ENCODE measurements at regions not wholly inside any gene's neighbourhood (a gene's known extent, or its start where the extent isn't known, plus 50 kb on each side); places are given as distances from the start of the nearest gene placed in this dataset.

DNA sequence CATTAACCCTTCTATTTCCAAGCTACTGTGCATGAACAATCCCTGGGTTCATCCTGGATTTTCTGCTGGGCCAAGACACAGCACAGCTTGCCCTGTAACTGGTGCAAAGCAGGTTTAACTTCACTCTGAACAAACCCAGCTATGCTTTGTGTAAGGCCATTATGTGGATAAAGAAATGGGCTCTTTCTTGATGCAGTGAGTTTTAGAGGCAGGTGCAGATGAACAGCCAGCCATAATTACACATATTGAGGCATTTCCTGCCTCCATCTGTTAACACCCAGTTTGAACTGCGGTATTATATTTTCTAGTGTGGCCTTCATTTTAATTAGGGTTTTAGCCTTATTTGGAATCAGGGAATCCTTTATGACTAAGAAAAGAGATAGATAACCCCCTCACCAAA is 68.7 kb upstream of the ARX start:
- H3K27ac ChIP-seq (ENCODE audit: low read depth, low read length): no peak overlapping the region
- TF ChIP-seq, protein P1, sequence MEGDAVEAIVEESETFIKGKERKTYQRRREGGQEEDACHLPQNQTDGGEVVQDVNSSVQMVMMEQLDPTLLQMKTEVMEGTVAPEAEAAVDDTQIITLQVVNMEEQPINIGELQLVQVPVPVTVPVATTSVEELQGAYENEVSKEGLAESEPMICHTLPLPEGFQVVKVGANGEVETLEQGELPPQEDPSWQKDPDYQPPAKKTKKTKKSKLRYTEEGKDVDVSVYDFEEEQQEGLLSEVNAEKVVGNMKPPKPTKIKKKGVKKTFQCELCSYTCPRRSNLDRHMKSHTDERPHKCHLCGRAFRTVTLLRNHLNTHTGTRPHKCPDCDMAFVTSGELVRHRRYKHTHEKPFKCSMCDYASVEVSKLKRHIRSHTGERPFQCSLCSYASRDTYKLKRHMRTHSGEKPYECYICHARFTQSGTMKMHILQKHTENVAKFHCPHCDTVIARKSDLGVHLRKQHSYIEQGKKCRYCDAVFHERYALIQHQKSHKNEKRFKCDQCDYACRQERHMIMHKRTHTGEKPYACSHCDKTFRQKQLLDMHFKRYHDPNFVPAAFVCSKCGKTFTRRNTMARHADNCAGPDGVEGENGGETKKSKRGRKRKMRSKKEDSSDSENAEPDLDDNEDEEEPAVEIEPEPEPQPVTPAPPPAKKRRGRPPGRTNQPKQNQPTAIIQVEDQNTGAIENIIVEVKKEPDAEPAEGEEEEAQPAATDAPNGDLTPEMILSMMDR (IDR thresholded peaks at IDR 0.05; ENCODE audit: extremely low read depth, low read depth, low read length): no peak
- no peak for DNase-seq (ENCODE audit: insufficient read length, low spot score, missing footprints)

DNA sequence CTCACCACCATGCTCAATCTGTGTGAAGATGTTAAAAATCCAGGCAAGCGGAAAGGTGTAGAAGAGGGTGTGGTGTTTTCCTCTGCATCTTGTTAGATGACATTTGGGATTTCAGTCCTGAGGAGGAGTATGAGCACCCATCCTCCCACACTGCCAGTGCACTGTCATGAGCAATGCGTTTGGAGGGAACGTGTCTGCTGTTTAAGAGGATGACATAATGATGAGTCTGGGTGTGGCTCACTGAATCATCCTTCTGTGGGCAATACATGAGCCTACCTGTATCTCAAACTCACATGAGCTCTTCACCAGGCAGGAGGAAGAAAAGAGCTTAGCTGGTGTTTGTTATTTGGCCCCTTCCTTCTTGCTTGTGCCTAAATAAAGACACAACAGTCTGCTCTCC is 67.9 kb upstream of the ARX start:
- no peaks in the 10 kb centered on the region for H3K4me1 ChIP-seq (ENCODE audit: insufficient read depth, low read length)
- no peaks in the 10 kb centered on the region for H3K9me3 ChIP-seq (ENCODE audit: low read depth, low read length)
- no peak overlapping the region for H2AFZ ChIP-seq (ENCODE audit: low read length)
- DNase-seq (ENCODE audit: insufficient read length, low spot score, missing footprints): no peak
- H3K4me3 ChIP-seq (ENCODE audit: insufficient read depth, low read length): no peak overlapping the region
- no peaks in the 10 kb centered on the region for H4K20me1 ChIP-seq (ENCODE audit: insufficient read depth, low read length)
- H3K36me3 ChIP-seq (ENCODE audit: insufficient read depth, low read length): no peaks in the 10 kb centered on the region
- TF ChIP-seq, protein P1 (IDR thresholded peaks at IDR 0.05; ENCODE audit: extremely low read depth, low read depth, low read length): no peak
- no peaks in the 10 kb centered on the region for H3K27me3 ChIP-seq (ENCODE audit: insufficient read depth, low read length)
- H3K27ac ChIP-seq (ENCODE audit: low read depth, low read length): no peak overlapping the region
- H3K79me2 ChIP-seq (ENCODE audit: insufficient read depth, low read length): no peaks in the 10 kb centered on the region
- no peak overlapping the region for H3K4me2 ChIP-seq (ENCODE audit: insufficient read depth, low read length)

More for the DNA sequence above, 68.7 kb upstream of the ARX start:
- H3K36me3 ChIP-seq (ENCODE audit: insufficient read depth, low read length): no peaks in the 10 kb centered on the region
- H3K4me3 ChIP-seq (ENCODE audit: insufficient read depth, low read length): no peak overlapping the region
- no peaks in the 10 kb centered on the region for H4K20me1 ChIP-seq (ENCODE audit: insufficient read depth, low read length)
- H3K4me1 ChIP-seq (ENCODE audit: insufficient read depth, low read length): no peaks in the 10 kb centered on the region
- H2AFZ ChIP-seq (ENCODE audit: low read length): no peak overlapping the region
- H3K79me2 ChIP-seq (ENCODE audit: insufficient read depth, low read length): no peaks in the 10 kb centered on the region
- no peaks in the 10 kb centered on the region for H3K9me3 ChIP-seq (ENCODE audit: low read depth, low read length)
- no peaks in the 10 kb centered on the region for H3K27me3 ChIP-seq (ENCODE audit: insufficient read depth, low read length)
- H3K4me2 ChIP-seq (ENCODE audit: insufficient read depth, low read length): no peak overlapping the region

DNA sequence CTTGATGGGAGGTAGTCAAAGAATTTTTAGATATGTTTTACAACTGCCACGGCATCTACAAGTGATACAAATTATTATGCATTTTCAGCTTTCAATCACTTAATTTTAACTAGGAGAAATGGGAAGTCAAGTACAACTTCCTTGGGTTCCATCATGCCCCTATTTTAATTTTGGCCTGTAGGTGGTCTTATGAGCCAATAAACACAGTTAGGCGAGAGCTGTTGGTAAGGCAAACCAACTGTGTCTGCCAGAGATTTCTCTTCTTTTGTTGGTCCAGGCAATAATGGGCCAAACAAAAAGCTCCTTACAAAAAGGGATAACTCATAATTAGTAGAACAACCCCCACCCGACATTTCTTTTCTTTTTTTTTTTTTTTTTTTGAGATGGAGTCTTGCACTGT is 63.3 kb upstream of the ARX start:
- no peak overlapping the region for H3K4me2 ChIP-seq (ENCODE audit: insufficient read depth, low read length)
- TF ChIP-seq, protein P1 (IDR thresholded peaks at IDR 0.05; ENCODE audit: extremely low read depth, low read depth, low read length): no peak
- DNase-seq (ENCODE audit: insufficient read length, low spot score, missing footprints): no peak
- no peak overlapping the region for H3K4me3 ChIP-seq (ENCODE audit: insufficient read depth, low read length)
- no peaks in the 10 kb centered on the region for H3K79me2 ChIP-seq (ENCODE audit: insufficient read depth, low read length)
- H3K36me3 ChIP-seq (ENCODE audit: insufficient read depth, low read length): no peaks in the 10 kb centered on the region
- no peaks in the 10 kb centered on the region for H3K9me3 ChIP-seq (ENCODE audit: low read depth, low read length)
- no peaks in the 10 kb centered on the region for H3K27me3 ChIP-seq (ENCODE audit: insufficient read depth, low read length)
- H3K27ac ChIP-seq (ENCODE audit: low read depth, low read length): no peak overlapping the region
- no peaks in the 10 kb centered on the region for H3K4me1 ChIP-seq (ENCODE audit: insufficient read depth, low read length)
- H2AFZ ChIP-seq (ENCODE audit: low read length): no peak overlapping the region
- H4K20me1 ChIP-seq (ENCODE audit: insufficient read depth, low read length): no peaks in the 10 kb centered on the region

DNA sequence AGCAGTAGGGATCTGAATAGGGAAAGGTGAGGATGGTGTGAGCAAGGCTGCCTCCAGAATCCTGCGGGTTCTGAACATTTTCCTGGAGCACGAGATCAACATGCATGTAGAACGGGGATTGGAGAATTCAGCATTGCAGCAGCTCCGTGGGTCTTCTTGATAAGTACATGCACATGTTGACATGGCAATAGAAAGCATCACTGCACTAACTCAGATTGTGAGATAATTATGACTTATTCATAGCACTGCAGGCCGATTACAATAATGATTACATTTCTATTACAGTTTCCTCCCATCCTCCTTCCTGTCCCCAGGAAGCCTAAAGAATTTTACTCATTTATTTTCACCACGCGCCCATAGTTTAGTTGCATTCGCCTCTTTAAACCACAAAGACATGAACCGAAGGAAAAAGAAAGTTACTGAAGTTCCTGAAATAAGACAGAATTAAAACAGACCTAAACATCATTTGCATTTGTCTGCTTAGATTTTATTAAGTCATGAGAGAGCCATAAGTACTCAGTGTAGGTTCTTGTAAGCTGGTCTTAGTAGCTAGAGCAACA is 61.3 kb upstream of the ARX start:
- Histone ChIP-seq H3K79me2 (ENCODE audit: insufficient read depth, low read length) (no peaks in the 10 kb centered on the region), H3K36me3 (ENCODE audit: insufficient read depth, low read length) (no peaks in the 10 kb centered on the region), H4K20me1 (ENCODE audit: insufficient read depth, low read length) (no peaks in the 10 kb centered on the region), H3K4me1 (ENCODE audit: insufficient read depth, low read length) (no peaks in the 10 kb centered on the region), H3K9me3 (ENCODE audit: low read depth, low read length) (no peaks in the 10 kb centered on the region), H3K4me3 (ENCODE audit: insufficient read depth, low read length) (no peak overlapping the region), H3K27ac (ENCODE audit: low read depth, low read length) (no peak overlapping the region), H2AFZ (ENCODE audit: low read length) (no peak overlapping the region), H3K27me3 (ENCODE audit: insufficient read depth, low read length) (no peaks in the 10 kb centered on the region), H3K4me2 (ENCODE audit: insufficient read depth, low read length) (no peak overlapping the region)
- no peak for DNase-seq (ENCODE audit: insufficient read length, low spot score, missing footprints)
- TF ChIP-seq, protein P1 (IDR thresholded peaks at IDR 0.05; ENCODE audit: extremely low read depth, low read depth, low read length): no peak

Data from osteoblast (primary cell).